Upper lobe of left lung (tissue), 4 donors: ENCODE measurements at regions not wholly inside any gene's neighbourhood (a gene's known extent, or its start where the extent isn't known, plus 50 kb on each side); places are given as distances from the start of the nearest gene placed in this dataset.
"Not testable (repeated sequence)": the region's sequence is repeated elsewhere in the genome, so short reads cannot be mapped to it uniquely, and the experiment has no call there.

Experiments
- CTCF ChIP-seq, 6 experiments: fragments of 450-650 bp in 4 of 6; fragments of 200-600 bp in 2 of 6; sonication (generic) in 2 of 6; IDR thresholded peaks; one replicate each; pipeline ENCODE4 v1.5.1; 2016 to 2019; ENCODE audit warnings: antibody characterized with exemption in 6 of 6
- EP300 ChIP-seq, 4 donors: sonication (generic); formaldehyde crosslinking; IDR thresholded peaks; one replicate each; pipeline ENCODE4 v1.5.1; 2017; ENCODE audit warnings: antibody characterized with exemption in 4 of 4, control low read depth in 2 of 4
- POLR2A ChIP-seq, 4 donors: fragments of 450-650 bp; IDR thresholded peaks; one replicate each; pipeline ENCODE4 v1.5.1; 2016 to 2017; ENCODE audit warnings: antibody characterized with exemption in 4 of 4, mild to moderate bottlenecking in 2 of 4
- POLR2AphosphoS5 ChIP-seq, 2 donors: sonication (generic); formaldehyde crosslinking; IDR thresholded peaks; one replicate each; pipeline ENCODE4 v1.5.1; 2017; ENCODE audit warnings: antibody characterized with exemption in 2 of 2

GRCh38 chr6:80847973-80848372 lies 741.5 kb downstream of the BCKDHB start:
- not testable (repeated sequence) for TF ChIP-seq CTCF, POLR2A, EP300, POLR2AphosphoS5 (IDR thresholded peaks at IDR 0.05)
